ENCODE measurements at regions not wholly inside any gene's neighbourhood (a gene's known extent, or its start where the extent isn't known, plus 50 kb on each side); places are given as distances from the start of the nearest gene placed in this dataset.

GRCh38 chr11:70581991-70582885 is 183.9 kb downstream of the CTTN start:
- H3K9ac ChIP-seq (ENCODE audit: low read length): no peak overlapping the region
- H3K36me3 Mint-ChIP-seq (ENCODE audit: low read depth, unreplicated experiment): no peaks in the 10 kb centered on the region
- no peak overlapping the region for H3K4me3 ChIP-seq (ENCODE audit: insufficient read depth, low read depth, low read length)
- no peaks in the 10 kb centered on the region for H4K20me1 ChIP-seq (ENCODE audit: insufficient read depth, low read length)
- peaks cover 50% of the 10 kb centered on the region for H3K27me3 Mint-ChIP-seq (ENCODE audit: low read depth, unreplicated experiment)
- no peaks in the 10 kb centered on the region for H3K4me1 ChIP-seq (ENCODE audit: insufficient read depth, low read length)
- no peak for TF ChIP-seq EZH2 (IDR thresholded peaks at IDR 0.05; ENCODE audit: insufficient read depth, low read length)
- TF ChIP-seq, protein P1, sequence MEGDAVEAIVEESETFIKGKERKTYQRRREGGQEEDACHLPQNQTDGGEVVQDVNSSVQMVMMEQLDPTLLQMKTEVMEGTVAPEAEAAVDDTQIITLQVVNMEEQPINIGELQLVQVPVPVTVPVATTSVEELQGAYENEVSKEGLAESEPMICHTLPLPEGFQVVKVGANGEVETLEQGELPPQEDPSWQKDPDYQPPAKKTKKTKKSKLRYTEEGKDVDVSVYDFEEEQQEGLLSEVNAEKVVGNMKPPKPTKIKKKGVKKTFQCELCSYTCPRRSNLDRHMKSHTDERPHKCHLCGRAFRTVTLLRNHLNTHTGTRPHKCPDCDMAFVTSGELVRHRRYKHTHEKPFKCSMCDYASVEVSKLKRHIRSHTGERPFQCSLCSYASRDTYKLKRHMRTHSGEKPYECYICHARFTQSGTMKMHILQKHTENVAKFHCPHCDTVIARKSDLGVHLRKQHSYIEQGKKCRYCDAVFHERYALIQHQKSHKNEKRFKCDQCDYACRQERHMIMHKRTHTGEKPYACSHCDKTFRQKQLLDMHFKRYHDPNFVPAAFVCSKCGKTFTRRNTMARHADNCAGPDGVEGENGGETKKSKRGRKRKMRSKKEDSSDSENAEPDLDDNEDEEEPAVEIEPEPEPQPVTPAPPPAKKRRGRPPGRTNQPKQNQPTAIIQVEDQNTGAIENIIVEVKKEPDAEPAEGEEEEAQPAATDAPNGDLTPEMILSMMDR (IDR thresholded peaks at IDR 0.05; ENCODE audit: insufficient read depth, low read depth, low read length): no peak
- H3K27ac ChIP-seq (ENCODE audit: low read depth, low read length): no peak overlapping the region
- no peaks in the 10 kb centered on the region for H3K36me3 ChIP-seq (ENCODE audit: insufficient read depth, low read length)
- no peak overlapping the region for H3K4me2 ChIP-seq (ENCODE audit: low read length)
- H3K9me3 ChIP-seq (ENCODE audit: insufficient read depth, low read depth, low read length): no peaks in the 10 kb centered on the region
- H3K27ac Mint-ChIP-seq (ENCODE audit: unreplicated experiment): no peak overlapping the region
- FAIRE-seq (no peak), DNase-seq (ENCODE audit: low read depth) (no peak)
- H3K27me3 ChIP-seq (ENCODE audit: insufficient read depth, low read length): no peaks in the 10 kb centered on the region
- H3K4me3 Mint-ChIP-seq (ENCODE audit: unreplicated experiment): no peak overlapping the region
- no peaks in the 10 kb centered on the region for H3K4me1 Mint-ChIP-seq (ENCODE audit: low read depth, unreplicated experiment)
- no peak overlapping the region for H2AFZ ChIP-seq (ENCODE audit: low read depth, low read length)
- peaks cover 2% of the 10 kb centered on the region for H3K9me3 Mint-ChIP-seq (ENCODE audit: unreplicated experiment)
- H3K79me2 ChIP-seq (ENCODE audit: insufficient read depth, low read length): no peaks in the 10 kb centered on the region

- Histone ChIP-seq H3K4me1 (ENCODE audit: insufficient read depth, low read length) (no peaks in the 10 kb centered on the region), H3K9ac (ENCODE audit: low read length) (no peak overlapping the region), H2AFZ (ENCODE audit: low read depth, low read length) (no peak overlapping the region), H4K20me1 (ENCODE audit: insufficient read depth, low read length) (no peaks in the 10 kb centered on the region), H3K27ac (ENCODE audit: low read depth, low read length) (no peak overlapping the region), H3K9me3 (ENCODE audit: insufficient read depth, low read depth, low read length) (no peaks in the 10 kb centered on the region), H3K4me3 (ENCODE audit: insufficient read depth, low read depth, low read length) (no peak overlapping the region), H3K4me2 (ENCODE audit: low read length) (no peak overlapping the region), H3K27me3 (ENCODE audit: insufficient read depth, low read length) (no peaks in the 10 kb centered on the region), H3K79me2 (ENCODE audit: insufficient read depth, low read length) (no peaks in the 10 kb centered on the region), H3K36me3 (ENCODE audit: insufficient read depth, low read length) (no peaks in the 10 kb centered on the region)
- Mint-ChIP-seq H3K4me3 (ENCODE audit: unreplicated experiment) (no peak overlapping the region), H3K27ac (ENCODE audit: unreplicated experiment) (no peak overlapping the region), H3K9me3 (ENCODE audit: unreplicated experiment) (peaks cover 2% of the 10 kb centered on the region), H3K27me3 (ENCODE audit: low read depth, unreplicated experiment) (peaks cover 49% of the 10 kb centered on the region), H3K36me3 (ENCODE audit: low read depth, unreplicated experiment) (no peaks in the 10 kb centered on the region), H3K4me1 (ENCODE audit: low read depth, unreplicated experiment) (no peaks in the 10 kb centered on the region)
- TF ChIP-seq, protein P1 (IDR thresholded peaks at IDR 0.05; ENCODE audit: insufficient read depth, low read depth, low read length): no peak
- TF ChIP-seq EZH2 (IDR thresholded peaks at IDR 0.05; ENCODE audit: insufficient read depth, low read length): no peak
- FAIRE-seq (no peak), DNase-seq (ENCODE audit: low read depth) (no peak)
Observed at GRCh38 chr11:70582886-70583641, 184.7 kb downstream of the CTTN start.
